ENCODE measurements at regions not wholly inside any gene's neighbourhood (a gene's known extent, or its start where the extent isn't known, plus 50 kb on each side); places are given as distances from the start of the nearest gene placed in this dataset.
"Not testable (repeated sequence)": the region's sequence is repeated elsewhere in the genome, so short reads cannot be mapped to it uniquely, and the experiment has no call there.

GRCh38 chr6:81517455-81517854, 235.0 kb downstream of the TENT5A start:
- 81% methylated on average over 3 of the region's 3 CpGs for WGBS
- intact Hi-C loops (cut with DNase I) = no loop called here
- Histone ChIP-seq H3K27ac (no peak overlapping the region), H3K4me3 (no peak overlapping the region), H3K9me3 (no peaks in the 10 kb centered on the region), H3K4me1 (replicated peaks) (no peaks in the 10 kb centered on the region), H3K36me3 (no peaks in the 10 kb centered on the region), H3K27me3 (replicated peaks; ENCODE audit: insufficient read depth) (no peaks in the 10 kb centered on the region)
- no peak for TF ChIP-seq POLR2A (IDR thresholded peaks at IDR 0.05)
- no peak for TF ChIP-seq POLR2AphosphoS5 (IDR thresholded peaks at IDR 0.05)
- DNase-seq (ENCODE audit: low spot score) = no peak

DNA sequence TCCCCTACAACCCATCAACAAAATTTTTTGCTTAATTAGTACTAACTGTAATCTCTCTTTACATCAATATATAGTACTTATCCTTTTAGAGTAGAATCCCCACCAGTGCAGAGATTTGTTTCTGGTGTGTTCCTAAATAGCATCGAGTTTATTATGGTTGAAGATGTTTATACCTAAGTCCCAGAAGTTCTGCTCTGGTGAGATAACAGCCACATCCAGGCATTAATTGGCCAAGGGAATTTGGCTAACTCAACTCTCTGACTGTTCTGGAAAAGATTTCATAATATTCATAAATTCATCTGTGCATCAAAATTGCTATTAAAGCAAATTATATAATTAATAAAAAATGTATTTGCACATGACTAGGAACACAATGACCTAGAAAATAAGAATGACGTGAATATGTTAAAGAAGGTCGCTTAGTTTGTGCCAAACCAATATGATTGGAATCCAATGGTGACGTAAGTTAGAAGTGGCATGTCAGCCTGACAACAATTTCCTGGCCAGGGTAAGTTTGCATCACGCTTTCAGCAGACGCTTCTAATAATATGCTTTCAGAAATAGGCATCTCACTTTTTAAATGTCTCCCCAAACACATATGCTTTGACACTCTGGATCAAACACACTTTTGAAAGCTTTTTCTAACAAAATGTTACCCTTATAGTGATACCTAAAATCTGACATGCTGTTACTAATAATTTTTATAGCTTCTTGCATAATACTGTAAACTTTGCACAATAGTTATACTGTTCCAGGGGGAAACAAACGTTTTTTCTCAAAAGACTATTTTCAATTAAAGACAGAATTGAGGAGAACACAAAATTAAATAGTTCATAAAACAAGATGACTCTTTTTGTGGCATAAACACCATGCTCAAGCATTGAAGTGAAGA, 236.7 kb downstream of the TENT5A start:
- Histone ChIP-seq H3K36me3 (no peaks in the 10 kb centered on the region), H3K4me1 (replicated peaks) (no peaks in the 10 kb centered on the region), H3K27me3 (replicated peaks; ENCODE audit: insufficient read depth) (no peaks in the 10 kb centered on the region), H3K4me3 (no peak overlapping the region), H3K9me3 (no peaks in the 10 kb centered on the region), H3K27ac (no peak overlapping the region)
- DNase-seq (ENCODE audit: low spot score) = no peak
- TF ChIP-seq POLR2AphosphoS5 (IDR thresholded peaks at IDR 0.05) (no peak), POLR2A (IDR thresholded peaks at IDR 0.05) (no peak), CTCF (IDR thresholded peaks at IDR 0.05) (no peak)
- intact Hi-C loops (cut with DNase I) = no loop called here
- WGBS = 34% methylated on average over 7 of the region's 7 CpGs

DNA sequence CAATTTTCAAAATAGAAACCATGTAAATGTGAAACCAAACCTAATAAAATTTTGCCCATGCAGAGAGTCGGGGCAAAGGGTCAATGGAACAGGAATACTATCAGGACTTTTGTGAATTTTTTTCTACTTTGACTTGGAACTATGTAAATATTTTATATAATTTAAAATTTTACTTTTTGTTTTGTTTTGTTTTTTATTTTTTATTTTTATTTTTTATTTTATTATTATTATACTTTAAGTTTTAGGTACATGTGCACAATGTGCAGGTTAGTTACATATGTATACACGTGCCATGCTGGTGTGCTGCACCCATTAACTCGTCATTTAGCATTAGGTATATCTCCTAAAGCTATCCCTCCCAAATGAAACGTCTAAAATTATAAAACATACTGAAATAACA, 238.3 kb downstream of the TENT5A start:
- DNase-seq (ENCODE audit: low spot score); H3K27ac ChIP-seq; H3K9me3 ChIP-seq; H3K4me3 ChIP-seq; H3K27me3 ChIP-seq (replicated peaks; ENCODE audit: insufficient read depth); H3K36me3 ChIP-seq; H3K4me1 ChIP-seq (replicated peaks); intact Hi-C loops (cut with DNase I): not testable (repeated sequence)
- 75% methylated on average over 4 of the region's 4 CpGs for WGBS

DNA sequence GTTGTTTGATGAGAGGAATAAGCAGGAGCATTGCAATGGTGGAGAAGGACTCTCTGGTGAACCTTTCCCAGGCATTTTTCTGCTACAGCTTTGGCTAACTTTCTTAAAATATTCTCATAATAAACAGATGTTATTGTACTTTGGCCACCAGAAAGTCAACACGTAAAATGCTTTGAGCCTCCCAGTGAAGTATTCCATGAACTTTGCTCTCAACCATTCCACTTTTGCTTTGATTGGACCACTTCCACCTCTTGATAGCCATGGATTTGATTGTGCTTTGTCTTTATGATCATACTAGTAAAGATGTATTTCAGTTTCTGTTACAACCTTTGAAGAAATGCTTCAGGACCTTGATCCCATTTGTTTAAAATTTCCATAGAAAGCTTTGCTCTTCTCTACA, 241.1 kb downstream of the TENT5A start:
- TF ChIP-seq POLR2AphosphoS5 (IDR thresholded peaks at IDR 0.05) (no peak), CTCF (IDR thresholded peaks at IDR 0.05) (no peak), POLR2A (IDR thresholded peaks at IDR 0.05) (no peak)
- no peaks in the 10 kb centered on the region for H3K4me1 ChIP-seq (replicated peaks)
- no peaks in the 10 kb centered on the region for H3K36me3 ChIP-seq
- no peak overlapping the region for H3K27ac ChIP-seq
- 0% methylated on average over 1 of the region's 1 CpG for WGBS
- no peak for DNase-seq (ENCODE audit: low spot score)
- no peaks in the 10 kb centered on the region for H3K27me3 ChIP-seq (replicated peaks; ENCODE audit: insufficient read depth)
- no peak overlapping the region for H3K4me3 ChIP-seq
- H3K9me3 ChIP-seq = no peaks in the 10 kb centered on the region
- intact Hi-C loops (cut with DNase I) = no loop called here

- no peaks in the 10 kb centered on the region for H3K4me1 ChIP-seq (replicated peaks)
- H3K27me3 ChIP-seq (replicated peaks; ENCODE audit: insufficient read depth) = no peaks in the 10 kb centered on the region
- no peak overlapping the region for H3K4me3 ChIP-seq
- no peak for DNase-seq (ENCODE audit: low spot score)
- no peaks in the 10 kb centered on the region for H3K9me3 ChIP-seq
- no peak overlapping the region for H3K27ac ChIP-seq
- intact Hi-C loops (cut with DNase I) = no loop called here
- no peaks in the 10 kb centered on the region for H3K36me3 ChIP-seq
- no peak for TF ChIP-seq CTCF (IDR thresholded peaks at IDR 0.05)
- no peak for TF ChIP-seq POLR2A (IDR thresholded peaks at IDR 0.05)
- TF ChIP-seq POLR2AphosphoS5 (IDR thresholded peaks at IDR 0.05) = no peak
- WGBS = 89% methylated on average over 1 of the region's 1 CpG
Measured at GRCh38 chr6:81495999-81496398, 256.5 kb downstream of the TENT5A start.

Data from prostate gland (tissue), 2 donors.